HL-60 (cell line): ENCODE measurements at regions not wholly inside any gene's neighbourhood (a gene's known extent, or its start where the extent isn't known, plus 50 kb on each side); places are given as distances from the start of the nearest gene placed in this dataset.
"Not testable (repeated sequence)": the region's sequence is repeated elsewhere in the genome, so short reads cannot be mapped to it uniquely, and the experiment has no call there.

ENCODE experiments used
- DNase-seq, 2 experiments: peaks; one replicate each; pipeline ENCODE4 v3.0.0-alpha.2; 2010 to 2020; ENCODE audit warnings: low read depth in 1 of 2, low spot score in 1 of 2
- H3K27ac ChIP-seq: fragments of 250-450 bp; sonication (Bioruptor Pico); replicated peaks from 2 replicates; pipeline ENCODE4 v1.5.1; 2020; ENCODE audit warnings: mild to moderate bottlenecking, moderate library complexity
- H3K27me3 ChIP-seq: fragments of 250-450 bp; sonication (Bioruptor Pico); 2 replicates; pipeline ENCODE4 v1.5.1; 2021; ENCODE audit warnings: mild to moderate bottlenecking, moderate library complexity; ENCODE audit not compliant: insufficient read depth, poor library complexity, severe bottlenecking
- H3K4me3 ChIP-seq: replicated peaks from 2 replicates; pipeline ENCODE4 v1.5.1; 2011; ENCODE audit warnings: mild to moderate bottlenecking, control low read depth, low read length; ENCODE audit not compliant: insufficient read depth
- CTCF ChIP-seq: IDR thresholded peaks from one replicate; pipeline ENCODE4 v1.5.1; 2011; ENCODE audit warnings: low read length, control low read depth, inconsistent platforms; ENCODE audit not compliant: insufficient read depth
- GABPA ChIP-seq: IDR thresholded peaks from 2 replicates; pipeline ENCODE4 v1.6.1; 2012; ENCODE audit warnings: low read depth
- POLR2AphosphoS5 ChIP-seq: IDR thresholded peaks from 2 replicates; pipeline ENCODE4 v1.6.1; 2012; ENCODE audit warnings: low read depth
- REST ChIP-seq: IDR thresholded peaks from 2 replicates; pipeline ENCODE4 v1.6.1; 2012; ENCODE audit warnings: low read depth; ENCODE audit not compliant: insufficient replicate concordance
- SPI1 ChIP-seq: IDR thresholded peaks from 2 replicates; pipeline ENCODE4 v1.6.1; 2012; ENCODE audit warnings: low read depth, mild to moderate bottlenecking, borderline replicate concordance

DNA sequence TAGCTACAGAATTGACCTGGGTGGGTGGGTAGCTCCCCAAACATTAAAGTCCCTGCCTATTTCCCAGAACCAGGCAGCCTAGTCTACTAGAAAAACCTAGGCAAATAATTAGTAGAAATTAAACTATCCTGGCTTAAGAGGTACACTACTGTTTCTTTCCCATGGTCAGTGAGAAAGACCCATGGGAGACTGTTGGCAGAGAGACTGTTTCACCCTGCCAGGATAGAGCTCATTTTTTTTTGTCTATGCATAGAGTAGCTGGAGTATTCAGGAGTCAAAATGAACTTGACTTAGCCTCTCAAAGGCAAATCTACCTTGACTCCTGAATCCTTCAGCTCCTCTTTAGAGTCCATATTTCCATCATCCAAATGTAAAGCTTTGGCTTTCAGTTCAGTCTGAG, 107.0 kb upstream of the AR start:
- Histone ChIP-seq H3K27me3 (no peaks in the 10 kb centered on the region), H3K27ac (no peak overlapping the region), H3K4me3 (no peak overlapping the region)
- TF ChIP-seq POLR2AphosphoS5 (no peak), GABPA (no peak), REST (no peak), CTCF (no peak), SPI1 (no peak)
- DNase-seq = no peak

DNA sequence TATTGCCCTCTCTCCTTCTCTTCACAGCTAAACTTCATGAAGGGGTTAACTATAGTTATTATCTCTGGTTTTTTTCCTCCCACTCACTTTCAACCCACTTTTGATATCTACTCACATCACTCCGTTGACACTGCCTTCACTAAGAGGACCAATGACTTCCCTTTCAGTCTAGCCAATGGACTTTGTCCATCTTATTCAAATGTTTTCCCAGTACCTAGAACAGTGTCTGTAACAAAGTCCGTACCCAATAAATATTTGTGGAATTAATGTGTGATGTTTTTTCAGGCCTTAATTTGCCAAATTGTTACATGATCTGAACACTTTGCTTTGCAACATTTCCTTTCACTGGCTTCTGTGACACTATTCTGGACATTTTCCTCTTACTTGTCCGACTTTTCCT, 106.0 kb upstream of the AR start:
- no peak overlapping the region for H3K4me3 ChIP-seq
- no peak for DNase-seq
- TF ChIP-seq SPI1 (no peak), REST (no peak), POLR2AphosphoS5 (no peak), GABPA (no peak), CTCF (no peak)
- H3K27ac ChIP-seq = no peak overlapping the region
- H3K27me3 ChIP-seq = no peaks in the 10 kb centered on the region

GRCh38 chrX:67475259-67475658, 68.6 kb upstream of the AR start:
- H3K27ac ChIP-seq, H3K4me3 ChIP-seq, DNase-seq, H3K27me3 ChIP-seq: not testable (repeated sequence)

GRCh38 chrX:67480789-67481188, 63.0 kb upstream of the AR start:
- Histone ChIP-seq H3K27ac (no peak overlapping the region), H3K27me3 (no peaks in the 10 kb centered on the region), H3K4me3 (no peak overlapping the region)
- TF ChIP-seq POLR2AphosphoS5 (no peak), REST (no peak), SPI1 (no peak), GABPA (no peak), CTCF (no peak)
- DNase-seq = no peak
